Naive thymus-derived CD4-positive, alpha-beta T cell (primary cell): ENCODE measurements at regions not wholly inside any gene's neighbourhood (a gene's known extent, or its start where the extent isn't known, plus 50 kb on each side); places are given as distances from the start of the nearest gene placed in this dataset.
A peak's percentile ranks its signal among the peaks of the same experiment; 100 is the strongest.

ENCODE experiments used
- ATAC-seq: fragments of 150-1000 bp; cut with Tn5 transposase; 2 replicates; pipeline ENCODE4 v1.10.0; 2021; ENCODE audit warnings: mild to moderate bottlenecking, moderate library complexity
- CTCF ChIA-PET: fragments of 350-600 bp; sonication (Branson Sonifier 250); formaldehyde crosslinking; loops from one replicate; lab custom pipeline; 2021; ENCODE audit warnings: antibody characterized with exemption; lab: Charles Lee
- POLR2A ChIA-PET: fragments of 350-600 bp; sonication (Branson Sonifier 250); formaldehyde crosslinking; loops from one replicate; lab custom pipeline; 2021; ENCODE audit warnings: antibody characterized with exemption, inconsistent platforms; lab: Charles Lee
- DNase-seq, 9 donors: peaks; one replicate each; pipeline versions ENCODE4 v3.0.0 to v3.0.0-alpha.2; 2020 to 2022; ENCODE audit warnings: mixed read lengths in 1 of 9
- H3K27ac ChIP-seq: one replicate; pipeline ENCODE4 v1.7.0; 2013; ENCODE audit warnings: mild to moderate bottlenecking, low read depth, low read length, moderate library complexity
- H3K27me3 ChIP-seq, 2 donors: one replicate each; pipeline ENCODE4 v1.7.0; 2013; ENCODE audit warnings: low read length in 2 of 2, mild to moderate bottlenecking in 2 of 2, moderate library complexity in 2 of 2; ENCODE audit not compliant: control insufficient read depth in 2 of 2, insufficient read depth in 2 of 2
- H3K36me3 ChIP-seq, 3 experiments: 1 replicate in 2 of 3; 2 replicates in 1 of 3; pipeline ENCODE4 v1.7.0; 2013; ENCODE audit warnings: low read length in 3 of 3, mild to moderate bottlenecking in 3 of 3, moderate library complexity in 1 of 3; ENCODE audit not compliant: insufficient read depth in 3 of 3, control insufficient read depth in 2 of 3
- H3K4me1 ChIP-seq, 2 donors: one replicate each; pipeline ENCODE4 v1.7.0; 2013; ENCODE audit warnings: low read length in 2 of 2, mild to moderate bottlenecking in 2 of 2, moderate library complexity in 1 of 2; ENCODE audit not compliant: control insufficient read depth in 2 of 2, insufficient read depth in 2 of 2
- H3K4me3 ChIP-seq: 2 replicates; pipeline ENCODE4 v1.7.0; 2013; ENCODE audit warnings: mild to moderate bottlenecking, low read length
- H3K9me3 ChIP-seq, 3 experiments: 1 replicate in 2 of 3; 2 replicates in 1 of 3; pipeline ENCODE4 v1.7.0; 2013; ENCODE audit warnings: low read length in 3 of 3; ENCODE audit not compliant: control insufficient read depth in 2 of 3
- H3K27ac Mint-ChIP-seq, 9 donors: one replicate each; pipeline ENCODE4 v1.8.0; 2020 to 2022; ENCODE audit warnings: mixed read lengths in 9 of 9, mild to moderate bottlenecking in 8 of 9, moderate library complexity in 5 of 9, inconsistent platforms in 2 of 9
- H3K27me3 Mint-ChIP-seq, 5 donors: one replicate each; pipeline ENCODE4 v1.8.0; 2021 to 2022; ENCODE audit warnings: mixed read lengths in 5 of 5, mild to moderate bottlenecking in 1 of 5
- H3K36me3 Mint-ChIP-seq, 5 donors: one replicate each; pipeline ENCODE4 v1.8.0; 2020 to 2022; ENCODE audit warnings: mixed read lengths in 5 of 5, mild to moderate bottlenecking in 3 of 5, inconsistent platforms in 1 of 5
- H3K4me1 Mint-ChIP-seq, 7 donors: one replicate each; pipeline ENCODE4 v1.8.0; 2020 to 2022; ENCODE audit warnings: mixed read lengths in 7 of 7, mild to moderate bottlenecking in 3 of 7, inconsistent platforms in 1 of 7
- H3K4me3 Mint-ChIP-seq, 10 donors: one replicate each; pipeline ENCODE4 v1.8.0; 2020 to 2022; ENCODE audit warnings: mild to moderate bottlenecking in 10 of 10, mixed read lengths in 10 of 10, moderate library complexity in 6 of 10, inconsistent platforms in 2 of 10
- H3K9me3 Mint-ChIP-seq, 11 donors: one replicate each; pipeline ENCODE4 v1.8.0; 2020 to 2022; ENCODE audit warnings: mixed read lengths in 11 of 11, mild to moderate bottlenecking in 4 of 11, inconsistent platforms in 1 of 11, moderate library complexity in 1 of 11
- intact Hi-C, 2 donors: fragments of 100-400 bp; cut with micrococcal nuclease; formaldehyde crosslinking; loops; one replicate each; pipeline ENCODE4 v1.15.1; 2023

DNA sequence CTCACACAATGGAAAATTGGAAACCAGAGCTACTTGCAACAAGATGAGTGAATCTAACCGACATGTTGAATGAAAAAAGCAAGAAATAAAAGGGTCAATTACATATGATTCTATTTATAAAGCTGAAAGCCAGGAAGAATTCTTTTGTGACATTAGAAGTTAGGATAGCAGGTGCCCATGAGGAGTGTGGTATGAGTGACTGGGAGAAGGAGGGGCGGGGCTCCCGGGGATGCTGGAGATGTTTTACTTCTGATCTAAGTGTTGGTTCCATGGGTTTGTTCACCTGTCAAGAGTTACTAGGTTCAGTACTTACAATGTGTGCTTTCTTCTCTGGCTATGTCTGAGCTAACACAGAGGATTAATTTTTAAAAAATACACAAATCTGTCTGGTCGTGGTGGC is 60.8 kb downstream of the NSMCE3 start:
- no peak overlapping the region for H3K4me3 Mint-ChIP-seq
- ChIA-PET POLR2A (no interaction called here), CTCF (no interaction called here)
- Histone ChIP-seq H3K9me3 (no peaks in the 10 kb centered on the region), H3K4me3 (no peak overlapping the region), H3K4me1 (no peaks in the 10 kb centered on the region), H3K27ac (no peak overlapping the region), H3K27me3 (peaks cover 0 to 6% of the 10 kb centered on the region in 2 donors), H3K36me3 (no peaks in the 10 kb centered on the region)
- intact Hi-C loops = no loop called here
- no peaks in the 10 kb centered on the region for H3K36me3 Mint-ChIP-seq
- no peak overlapping the region for H3K27ac Mint-ChIP-seq
- H3K9me3 Mint-ChIP-seq = no peaks in the 10 kb centered on the region
- H3K4me1 Mint-ChIP-seq = peaks cover 0 to 4% (median 0%) of the 10 kb centered on the region in 7 donors
- ATAC-seq (no peak), DNase-seq (no peak)
- H3K27me3 Mint-ChIP-seq = peaks cover 0 to 40% (median 38%) of the 10 kb centered on the region in 5 donors

DNA sequence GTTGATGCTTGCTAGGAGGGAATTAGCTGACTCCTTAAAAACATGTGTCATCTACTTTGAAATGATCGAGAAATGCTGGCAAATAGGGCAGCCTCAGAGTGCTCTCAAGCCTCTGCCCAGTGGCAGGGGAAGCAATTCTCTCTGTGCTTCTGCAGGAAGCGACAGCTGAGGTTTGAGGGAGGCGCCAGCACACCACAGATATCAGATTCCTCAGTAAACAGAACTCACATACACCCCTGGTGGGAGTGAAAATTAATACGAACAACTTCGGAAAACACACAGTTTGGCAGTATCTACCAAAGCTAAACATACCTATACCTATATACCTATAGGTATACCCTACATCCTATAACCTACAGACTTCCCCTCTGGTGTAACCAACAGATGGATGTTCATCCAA is 61.3 kb downstream of the NSMCE3 start:
- intact Hi-C loops = no loop called here
- Mint-ChIP-seq H3K4me1 (peaks cover 0 to 4% (median 0%) of the 10 kb centered on the region in 7 donors), H3K4me3 (no peak overlapping the region), H3K27me3 (peaks cover 0 to 45% (median 43%) of the 10 kb centered on the region in 5 donors), H3K36me3 (peaks cover 0 to 4% (median 0%) of the 10 kb centered on the region in 5 donors), H3K27ac (no peak overlapping the region), H3K9me3 (no peaks in the 10 kb centered on the region)
- no peak overlapping the region for H3K4me3 ChIP-seq
- DNase-seq (peak in 2 of 9 donors; percentile 1 to 12), ATAC-seq (no peak)
- POLR2A ChIA-PET = no interaction called here
- H3K4me1 ChIP-seq = no peaks in the 10 kb centered on the region
- peaks cover 0 to 6% of the 10 kb centered on the region in 2 donors for H3K27me3 ChIP-seq
- no peaks in the 10 kb centered on the region for H3K36me3 ChIP-seq
- no peaks in the 10 kb centered on the region for H3K9me3 ChIP-seq
- CTCF ChIA-PET = no interaction called here
- H3K27ac ChIP-seq = no peak overlapping the region

DNA sequence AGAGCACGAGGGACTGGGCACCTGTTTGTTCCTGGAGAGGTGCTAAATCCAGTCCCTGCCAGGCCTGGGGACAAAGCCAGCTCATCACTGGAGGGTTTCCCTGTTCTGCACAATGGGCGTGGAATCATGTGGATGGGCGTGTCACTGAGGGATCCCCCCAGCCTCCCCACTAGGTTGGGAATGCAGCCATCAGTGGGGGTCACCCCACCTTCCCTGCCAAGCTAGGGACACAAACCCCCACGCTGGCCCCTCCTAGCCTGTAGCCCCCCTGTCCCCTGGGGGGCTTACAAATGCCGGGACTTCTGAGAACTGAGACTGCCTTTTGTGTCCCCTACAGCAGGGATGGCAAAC is 61.9 kb downstream of the NSMCE3 start:
- H3K9me3 Mint-ChIP-seq = no peaks in the 10 kb centered on the region
- no peak overlapping the region for H3K4me3 Mint-ChIP-seq
- H3K36me3 Mint-ChIP-seq = peaks cover 0 to 4% (median 0%) of the 10 kb centered on the region in 5 donors
- Histone ChIP-seq H3K9me3 (no peaks in the 10 kb centered on the region), H3K4me1 (no peaks in the 10 kb centered on the region), H3K4me3 (no peak overlapping the region), H3K27ac (no peak overlapping the region), H3K27me3 (peaks cover 0 to 6% of the 10 kb centered on the region in 2 donors), H3K36me3 (no peaks in the 10 kb centered on the region)
- H3K4me1 Mint-ChIP-seq = peaks cover 0 to 4% (median 0%) of the 10 kb centered on the region in 7 donors
- POLR2A ChIA-PET = no interaction called here
- ATAC-seq (no peak), DNase-seq (no peak)
- H3K27ac Mint-ChIP-seq = no peak overlapping the region
- peaks cover 0 to 50% (median 47%) of the 10 kb centered on the region in 5 donors for H3K27me3 Mint-ChIP-seq
- intact Hi-C loops = no loop called here
- CTCF ChIA-PET = no interaction called here

DNA sequence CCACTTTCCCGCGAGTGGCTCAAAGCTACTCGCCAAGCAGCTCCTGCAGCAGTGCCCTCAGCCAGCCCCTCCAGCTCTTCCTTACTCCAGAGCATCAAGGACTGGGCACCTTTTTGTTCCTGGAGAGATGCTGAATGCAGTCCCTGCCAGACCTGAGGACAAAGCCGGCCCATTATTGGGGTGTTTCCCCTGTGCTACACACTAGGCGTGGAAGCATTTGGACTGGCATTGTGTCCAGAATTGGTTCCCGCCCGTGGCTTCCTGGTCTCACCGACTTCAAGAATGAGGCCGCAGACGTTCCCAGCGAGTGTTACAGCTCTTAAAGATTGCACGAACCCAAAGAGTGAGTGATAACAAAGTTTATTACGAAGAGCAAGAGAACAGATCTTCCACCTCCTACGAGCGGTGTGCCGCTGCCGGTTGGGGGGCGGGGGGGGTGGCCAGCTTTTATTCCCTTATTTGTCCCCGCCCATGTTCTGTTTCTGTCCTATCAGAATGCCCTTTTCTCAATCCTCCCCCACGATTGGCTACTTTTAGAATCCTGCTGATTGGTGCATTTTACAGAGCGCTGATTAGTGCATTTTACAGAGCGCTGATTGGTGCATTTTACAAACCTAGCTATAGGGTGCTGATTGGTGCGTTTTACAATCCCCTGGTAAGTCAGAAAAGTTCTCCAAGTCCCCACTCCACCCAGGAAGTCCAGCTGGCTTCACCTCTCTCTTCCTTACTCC is 62.4 kb downstream of the NSMCE3 start:
- Mint-ChIP-seq H3K27ac (no peak overlapping the region), H3K9me3 (no peaks in the 10 kb centered on the region), H3K36me3 (peaks cover 0 to 4% (median 0%) of the 10 kb centered on the region in 5 donors), H3K27me3 (peaks cover 2 to 52% (median 48%) of the 10 kb centered on the region in 5 donors), H3K4me3 (no peak overlapping the region), H3K4me1 (peaks cover 0 to 4% (median 0%) of the 10 kb centered on the region in 7 donors)
- ChIA-PET POLR2A (no interaction called here), CTCF (no interaction called here)
- H3K36me3 ChIP-seq = no peaks in the 10 kb centered on the region
- DNase-seq = no peak
- intact Hi-C loops = no loop called here
- H3K27me3 ChIP-seq = peaks cover 0 to 6% of the 10 kb centered on the region in 2 donors
- no peaks in the 10 kb centered on the region for H3K9me3 ChIP-seq
- no peak overlapping the region for H3K27ac ChIP-seq
- ATAC-seq = no peak
- no peaks in the 10 kb centered on the region for H3K4me1 ChIP-seq
- H3K4me3 ChIP-seq = no peak overlapping the region

DNA sequence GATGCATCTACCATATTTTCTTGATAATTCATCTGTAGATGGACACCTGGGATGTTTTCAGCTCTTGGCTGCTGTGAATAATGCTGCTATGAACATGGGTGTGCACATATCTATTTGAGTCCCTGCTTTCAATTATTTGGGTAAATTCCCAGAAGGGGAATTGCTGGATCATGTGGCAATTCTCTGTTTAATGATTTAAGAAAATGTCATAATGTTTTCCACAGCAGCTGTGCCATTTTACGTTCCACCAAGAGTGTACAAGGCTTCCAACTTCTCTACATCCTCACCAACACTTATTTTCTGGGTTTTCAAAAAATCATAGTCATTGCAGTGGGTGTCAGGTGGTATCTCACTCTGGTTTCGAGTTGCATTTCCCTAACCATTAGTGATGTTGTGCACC is 64.4 kb downstream of the NSMCE3 start:
- H3K27ac ChIP-seq = no peak overlapping the region
- peaks cover 0 to 4% (median 0%) of the 10 kb centered on the region in 7 donors for H3K4me1 Mint-ChIP-seq
- intact Hi-C loops = no loop called here
- H3K36me3 Mint-ChIP-seq = peaks cover 0 to 4% (median 0%) of the 10 kb centered on the region in 5 donors
- H3K27me3 Mint-ChIP-seq = peaks cover 6 to 51% (median 48%) of the 10 kb centered on the region in 5 donors
- no peaks in the 10 kb centered on the region for H3K9me3 Mint-ChIP-seq
- H3K4me3 Mint-ChIP-seq = no peak overlapping the region
- DNase-seq = no peak
- ChIA-PET POLR2A (no interaction called here), CTCF (no interaction called here)
- no peaks in the 10 kb centered on the region for H3K9me3 ChIP-seq
- H3K4me1 ChIP-seq = no peaks in the 10 kb centered on the region
- no peak overlapping the region for H3K4me3 ChIP-seq
- H3K27me3 ChIP-seq = peaks cover 0 to 6% of the 10 kb centered on the region in 2 donors
- ATAC-seq = no peak
- H3K27ac Mint-ChIP-seq = no peak overlapping the region
- no peaks in the 10 kb centered on the region for H3K36me3 ChIP-seq

DNA sequence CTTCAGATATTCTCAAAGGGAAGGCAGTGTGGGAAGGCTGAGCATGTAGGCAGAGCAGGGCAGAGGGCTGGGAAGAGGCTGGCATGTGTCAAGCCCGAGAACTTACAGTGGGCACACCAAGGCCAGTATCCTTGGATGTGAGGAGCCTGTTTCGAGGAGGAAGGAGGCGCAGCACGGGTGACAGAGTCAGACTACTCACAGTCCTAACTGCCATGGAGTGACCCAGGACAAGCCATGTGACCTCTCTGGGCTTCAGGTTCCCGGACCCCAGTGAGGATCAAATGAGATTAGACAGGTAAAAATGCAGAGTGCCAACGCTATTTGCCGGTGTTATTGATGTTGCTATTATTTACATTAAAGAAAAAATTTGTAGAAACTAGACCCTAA is 65.3 kb downstream of the NSMCE3 start:
- H3K27me3 Mint-ChIP-seq = peaks cover 6 to 51% (median 42%) of the 10 kb centered on the region in 5 donors
- Histone ChIP-seq H3K27me3 (peaks cover 0 to 6% of the 10 kb centered on the region in 2 donors), H3K36me3 (no peaks in the 10 kb centered on the region), H3K9me3 (no peaks in the 10 kb centered on the region), H3K4me1 (no peaks in the 10 kb centered on the region), H3K4me3 (no peak overlapping the region), H3K27ac (no peak overlapping the region)
- ChIA-PET POLR2A (no interaction called here), CTCF (no interaction called here)
- DNase-seq = no peak
- no peak for ATAC-seq
- peaks cover 0 to 4% (median 0%) of the 10 kb centered on the region in 5 donors for H3K36me3 Mint-ChIP-seq
- intact Hi-C loops = no loop called here
- peak overlapping the region in 1 of 10 donors; percentile 2 for H3K4me3 Mint-ChIP-seq
- H3K4me1 Mint-ChIP-seq = peaks cover 0 to 4% (median 0%) of the 10 kb centered on the region in 7 donors
- H3K9me3 Mint-ChIP-seq = no peaks in the 10 kb centered on the region
- no peak overlapping the region for H3K27ac Mint-ChIP-seq
